ENCODE measurements at regions not wholly inside any gene's neighbourhood (a gene's known extent, or its start where the extent isn't known, plus 50 kb on each side); places are given as distances from the start of the nearest gene placed in this dataset.

DNA sequence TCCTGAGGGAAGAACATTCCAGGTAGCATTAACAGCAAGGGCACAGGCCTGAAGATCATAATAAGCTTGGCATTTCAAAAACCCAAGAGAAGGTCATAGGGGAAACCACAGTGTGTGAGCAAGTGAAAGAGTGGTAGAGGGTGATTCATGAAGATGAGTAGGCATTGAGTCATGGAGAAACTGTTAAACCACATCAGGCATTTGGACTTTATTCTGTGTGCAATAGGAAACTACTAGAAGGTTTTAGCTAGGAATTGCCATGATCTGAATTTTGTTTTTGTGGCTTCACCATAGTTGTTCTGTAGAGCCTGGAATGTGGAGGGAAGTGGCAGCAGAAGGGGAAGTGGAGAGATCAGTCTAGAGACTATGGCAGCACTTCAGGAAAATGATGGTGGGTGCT, 359.0 kb upstream of the PTBP2 start:
- Histone ChIP-seq H3K27ac (ENCODE audit: low read length) (no peak overlapping the region), H3K9me3 (ENCODE audit: insufficient read depth, low read depth, low read length) (no peaks in the 10 kb centered on the region), H3K9ac (ENCODE audit: low read depth, low read length) (no peak overlapping the region), H3K4me1 (ENCODE audit: insufficient read depth, low read length) (no peaks in the 10 kb centered on the region), H3K4me3 (ENCODE audit: low read length) (no peak overlapping the region), H3K27me3 (ENCODE audit: insufficient read depth, low read length) (no peaks in the 10 kb centered on the region), H3K36me3 (ENCODE audit: insufficient read depth, low read depth, low read length) (no peaks in the 10 kb centered on the region)

- no peaks in the 10 kb centered on the region for H3K36me3 ChIP-seq (ENCODE audit: insufficient read depth, low read depth, low read length)
- H3K9ac ChIP-seq (ENCODE audit: low read depth, low read length), result no peak overlapping the region
- H3K4me3 ChIP-seq (ENCODE audit: low read length), result no peak overlapping the region
- no peak overlapping the region for H3K27ac ChIP-seq (ENCODE audit: low read length)
- H3K9me3 ChIP-seq (ENCODE audit: insufficient read depth, low read depth, low read length), result no peaks in the 10 kb centered on the region
- H3K4me1 ChIP-seq (ENCODE audit: insufficient read depth, low read length), result no peaks in the 10 kb centered on the region
- no peaks in the 10 kb centered on the region for H3K27me3 ChIP-seq (ENCODE audit: insufficient read depth, low read length)
Measured at GRCh38 chr1:96363826-96364225, 357.8 kb upstream of the PTBP2 start.

- no peaks in the 10 kb centered on the region for H3K27me3 ChIP-seq (ENCODE audit: insufficient read depth, low read length)
- no peak overlapping the region for H3K27ac ChIP-seq (ENCODE audit: low read length)
- no peaks in the 10 kb centered on the region for H3K4me1 ChIP-seq (ENCODE audit: insufficient read depth, low read length)
- no peak overlapping the region for H3K4me3 ChIP-seq (ENCODE audit: low read length)
- H3K36me3 ChIP-seq (ENCODE audit: insufficient read depth, low read depth, low read length), result no peaks in the 10 kb centered on the region
- no peak overlapping the region for H3K9ac ChIP-seq (ENCODE audit: low read depth, low read length)
- H3K9me3 ChIP-seq (ENCODE audit: insufficient read depth, low read depth, low read length), result no peaks in the 10 kb centered on the region
Measured at GRCh38 chr1:96364576-96364975, 357.0 kb upstream of the PTBP2 start.

DNA sequence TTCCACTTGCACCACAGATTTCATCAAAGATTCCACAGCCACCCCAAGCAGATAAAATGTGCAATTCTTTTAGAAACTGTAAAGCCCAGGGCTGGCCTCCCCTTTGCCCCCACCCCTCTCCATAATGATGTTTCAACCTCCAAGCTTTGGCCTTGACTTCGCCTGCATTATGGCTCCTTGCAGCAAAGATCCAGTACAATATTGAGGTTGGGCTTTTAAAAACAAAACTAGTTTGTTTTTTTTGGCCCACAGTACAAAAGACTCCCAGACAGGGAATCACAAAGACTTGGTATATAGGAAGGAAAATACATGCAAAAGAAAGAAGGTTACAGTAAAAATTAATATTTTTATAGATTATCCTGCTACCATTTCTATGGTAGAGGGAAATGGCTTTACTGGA, 356.5 kb upstream of the PTBP2 start:
- H3K9me3 ChIP-seq (ENCODE audit: insufficient read depth, low read depth, low read length), result no peaks in the 10 kb centered on the region
- no peak overlapping the region for H3K4me3 ChIP-seq (ENCODE audit: low read length)
- H3K36me3 ChIP-seq (ENCODE audit: insufficient read depth, low read depth, low read length), result no peaks in the 10 kb centered on the region
- no peaks in the 10 kb centered on the region for H3K27me3 ChIP-seq (ENCODE audit: insufficient read depth, low read length)
- no peak overlapping the region for H3K27ac ChIP-seq (ENCODE audit: low read length)
- no peaks in the 10 kb centered on the region for H3K4me1 ChIP-seq (ENCODE audit: insufficient read depth, low read length)
- no peak overlapping the region for H3K9ac ChIP-seq (ENCODE audit: low read depth, low read length)

GRCh38 chr1:96365596-96366390, 355.8 kb upstream of the PTBP2 start:
- Histone ChIP-seq H3K9ac (ENCODE audit: low read depth, low read length) (no peak overlapping the region), H3K4me1 (ENCODE audit: insufficient read depth, low read length) (no peaks in the 10 kb centered on the region), H3K4me3 (ENCODE audit: low read length) (no peak overlapping the region), H3K9me3 (ENCODE audit: insufficient read depth, low read depth, low read length) (no peaks in the 10 kb centered on the region), H3K36me3 (ENCODE audit: insufficient read depth, low read depth, low read length) (no peaks in the 10 kb centered on the region), H3K27me3 (ENCODE audit: insufficient read depth, low read length) (no peaks in the 10 kb centered on the region), H3K27ac (ENCODE audit: low read length) (no peak overlapping the region)

- no peaks in the 10 kb centered on the region for H3K4me1 ChIP-seq (ENCODE audit: insufficient read depth, low read length)
- no peaks in the 10 kb centered on the region for H3K9me3 ChIP-seq (ENCODE audit: insufficient read depth, low read depth, low read length)
- H3K4me3 ChIP-seq (ENCODE audit: low read length), result no peak overlapping the region
- H3K36me3 ChIP-seq (ENCODE audit: insufficient read depth, low read depth, low read length), result no peaks in the 10 kb centered on the region
- H3K27me3 ChIP-seq (ENCODE audit: insufficient read depth, low read length), result no peaks in the 10 kb centered on the region
- no peak overlapping the region for H3K9ac ChIP-seq (ENCODE audit: low read depth, low read length)
- H3K27ac ChIP-seq (ENCODE audit: low read length), result no peak overlapping the region
Measured at GRCh38 chr1:96366516-96366915, 355.1 kb upstream of the PTBP2 start.

- no peaks in the 10 kb centered on the region for H3K27me3 ChIP-seq (ENCODE audit: insufficient read depth, low read length)
Measured at GRCh38 chr1:96367791-96368190, 353.8 kb upstream of the PTBP2 start.

GRCh38 chr1:96370757-96371156, 350.8 kb upstream of the PTBP2 start:
- no peak overlapping the region for H3K9ac ChIP-seq (ENCODE audit: low read depth, low read length)
- no peaks in the 10 kb centered on the region for H3K36me3 ChIP-seq (ENCODE audit: insufficient read depth, low read depth, low read length)
- H3K27ac ChIP-seq (ENCODE audit: low read length), result no peak overlapping the region
- no peaks in the 10 kb centered on the region for H3K9me3 ChIP-seq (ENCODE audit: insufficient read depth, low read depth, low read length)
- H3K27me3 ChIP-seq (ENCODE audit: insufficient read depth, low read length), result no peaks in the 10 kb centered on the region
- H3K4me3 ChIP-seq (ENCODE audit: low read length), result no peak overlapping the region
- H3K4me1 ChIP-seq (ENCODE audit: insufficient read depth, low read length), result no peaks in the 10 kb centered on the region

More at GRCh38 chr1:96367791-96368190, 353.8 kb upstream of the PTBP2 start:
- Histone ChIP-seq H3K4me1 (ENCODE audit: insufficient read depth, low read length) (no peaks in the 10 kb centered on the region), H3K27ac (ENCODE audit: low read length) (no peak overlapping the region), H3K9me3 (ENCODE audit: insufficient read depth, low read depth, low read length) (no peaks in the 10 kb centered on the region), H3K9ac (ENCODE audit: low read depth, low read length) (no peak overlapping the region), H3K4me3 (ENCODE audit: low read length) (no peak overlapping the region), H3K36me3 (ENCODE audit: insufficient read depth, low read depth, low read length) (no peaks in the 10 kb centered on the region)

- Histone ChIP-seq H3K9me3 (ENCODE audit: insufficient read depth, low read depth, low read length) (no peaks in the 10 kb centered on the region), H3K9ac (ENCODE audit: low read depth, low read length) (no peak overlapping the region), H3K27me3 (ENCODE audit: insufficient read depth, low read length) (no peaks in the 10 kb centered on the region), H3K27ac (ENCODE audit: low read length) (no peak overlapping the region), H3K4me1 (ENCODE audit: insufficient read depth, low read length) (peaks cover 3% of the 10 kb centered on the region; the same call in 1 of the 2 replicates), H3K4me3 (ENCODE audit: low read length) (no peak overlapping the region), H3K36me3 (ENCODE audit: insufficient read depth, low read depth, low read length) (no peaks in the 10 kb centered on the region)
Measured at GRCh38 chr1:96372881-96373280, 348.7 kb upstream of the PTBP2 start.

- Histone ChIP-seq H3K27ac (ENCODE audit: low read length) (no peak overlapping the region), H3K9ac (ENCODE audit: low read depth, low read length) (no peak overlapping the region), H3K9me3 (ENCODE audit: insufficient read depth, low read depth, low read length) (no peaks in the 10 kb centered on the region), H3K27me3 (ENCODE audit: insufficient read depth, low read length) (no peaks in the 10 kb centered on the region), H3K4me1 (ENCODE audit: insufficient read depth, low read length) (peaks cover 3% of the 10 kb centered on the region; the same call in 1 of the 2 replicates), H3K4me3 (ENCODE audit: low read length) (no peak overlapping the region), H3K36me3 (ENCODE audit: insufficient read depth, low read depth, low read length) (no peaks in the 10 kb centered on the region)
Measured at GRCh38 chr1:96374076-96374762, 347.4 kb upstream of the PTBP2 start.

DNA sequence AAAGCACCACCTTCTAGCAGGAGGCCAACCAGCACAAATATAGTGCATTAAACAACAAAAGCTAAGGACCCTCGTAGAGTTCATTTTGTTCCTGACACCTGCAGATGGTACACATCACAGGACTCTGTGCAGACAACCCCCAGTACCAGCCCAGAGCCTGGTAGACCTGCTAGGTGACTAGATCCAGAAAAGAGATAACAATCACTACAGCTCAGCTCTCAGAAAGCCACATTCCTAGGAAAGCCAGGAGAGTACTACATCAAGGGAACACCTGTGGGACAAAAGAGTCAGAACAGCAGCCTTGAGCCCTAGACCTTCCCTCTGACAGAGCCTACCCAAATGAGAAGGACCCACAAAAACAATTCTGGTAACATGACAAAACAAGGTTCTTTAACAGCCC, 344.7 kb upstream of the PTBP2 start:
- Histone ChIP-seq H3K4me1 (ENCODE audit: insufficient read depth, low read length) (peaks cover 3% of the 10 kb centered on the region; the same call in 1 of the 2 replicates), H3K27me3 (ENCODE audit: insufficient read depth, low read length) (no peaks in the 10 kb centered on the region), H3K9ac (ENCODE audit: low read depth, low read length) (no peak overlapping the region), H3K9me3 (ENCODE audit: insufficient read depth, low read depth, low read length) (no peaks in the 10 kb centered on the region), H3K4me3 (ENCODE audit: low read length) (no peak overlapping the region), H3K36me3 (ENCODE audit: insufficient read depth, low read depth, low read length) (no peaks in the 10 kb centered on the region), H3K27ac (ENCODE audit: low read length) (no peak overlapping the region)

DNA sequence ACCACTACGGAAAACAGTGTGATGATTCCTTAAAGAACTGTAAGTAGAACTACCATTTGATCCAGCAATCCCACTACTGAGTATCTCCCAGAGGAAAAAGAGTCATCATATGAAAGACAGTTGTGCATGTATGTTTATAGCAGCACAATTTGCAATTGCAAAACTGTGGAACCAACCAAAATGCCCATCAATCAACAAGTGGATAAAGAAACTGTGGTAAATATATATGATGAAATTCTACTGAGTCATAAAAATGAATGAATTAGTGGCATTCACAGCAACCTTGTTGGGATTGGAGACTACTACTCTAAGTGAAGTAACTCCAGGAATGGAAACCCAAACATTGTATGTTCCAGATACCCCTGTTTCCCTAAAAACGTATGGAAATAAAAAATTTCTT, 337.0 kb upstream of the PTBP2 start:
- H3K4me3 ChIP-seq (ENCODE audit: low read length), result no peak overlapping the region
- no peak overlapping the region for H3K27ac ChIP-seq (ENCODE audit: low read length)
- no peaks in the 10 kb centered on the region for H3K36me3 ChIP-seq (ENCODE audit: insufficient read depth, low read depth, low read length)
- H3K9ac ChIP-seq (ENCODE audit: low read depth, low read length), result no peak overlapping the region
- 0 out of 2 replicates have a peak, but pooled peaks cover 4% of the 10 kb centered on the region for H3K9me3 ChIP-seq (ENCODE audit: insufficient read depth, low read depth, low read length)
- H3K4me1 ChIP-seq (ENCODE audit: insufficient read depth, low read length), result no peaks in the 10 kb centered on the region
- no peaks in the 10 kb centered on the region for H3K27me3 ChIP-seq (ENCODE audit: insufficient read depth, low read length)
